Ovary (tissue), 3 donors: ENCODE measurements at regions not wholly inside any gene's neighbourhood (a gene's known extent, or its start where the extent isn't known, plus 50 kb on each side); places are given as distances from the start of the nearest gene placed in this dataset.

Experiments
- POLR2A ChIP-seq: fragments of 450-650 bp; IDR thresholded peaks from one replicate; pipeline ENCODE4 v1.6.1; 2017; ENCODE audit warnings: antibody characterized with exemption, mild to moderate bottlenecking, moderate library complexity
- TF ChIP-seq, protein P1 (sequence below), 3 donors: fragments of 450-650 bp in 2 of 3; fragments of 200-600 bp in 1 of 3; IDR thresholded peaks; one replicate each; pipeline versions ENCODE4 v1.5.1 to v1.8.0; 2016 to 2022; ENCODE audit warnings: antibody characterized with exemption in 3 of 3, mild to moderate bottlenecking in 1 of 3
- donor health status: DM: no; HTN: no; CAD: no.

DNA sequence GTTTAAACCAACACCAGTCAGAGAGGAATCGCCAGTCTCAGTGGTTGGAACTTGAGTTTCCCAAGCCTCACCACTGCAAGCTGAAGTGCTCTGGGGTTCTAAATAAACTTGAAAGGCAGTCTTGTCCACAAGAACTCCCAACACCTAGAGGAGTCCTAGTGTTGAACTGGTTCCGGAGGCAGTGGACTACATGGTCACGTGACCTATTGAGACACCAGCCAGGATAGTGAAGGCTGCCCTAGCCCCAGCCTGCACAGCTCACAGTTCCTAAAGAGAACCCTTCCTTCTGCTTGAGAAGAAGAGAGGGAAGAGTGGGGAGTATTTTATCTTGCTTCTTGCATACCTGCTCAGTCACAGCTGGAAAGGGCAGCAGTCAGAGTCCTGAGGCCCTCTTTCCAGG lies 1012.7 kb upstream of the ADGRL3 start:
- TF ChIP-seq, protein P1, sequence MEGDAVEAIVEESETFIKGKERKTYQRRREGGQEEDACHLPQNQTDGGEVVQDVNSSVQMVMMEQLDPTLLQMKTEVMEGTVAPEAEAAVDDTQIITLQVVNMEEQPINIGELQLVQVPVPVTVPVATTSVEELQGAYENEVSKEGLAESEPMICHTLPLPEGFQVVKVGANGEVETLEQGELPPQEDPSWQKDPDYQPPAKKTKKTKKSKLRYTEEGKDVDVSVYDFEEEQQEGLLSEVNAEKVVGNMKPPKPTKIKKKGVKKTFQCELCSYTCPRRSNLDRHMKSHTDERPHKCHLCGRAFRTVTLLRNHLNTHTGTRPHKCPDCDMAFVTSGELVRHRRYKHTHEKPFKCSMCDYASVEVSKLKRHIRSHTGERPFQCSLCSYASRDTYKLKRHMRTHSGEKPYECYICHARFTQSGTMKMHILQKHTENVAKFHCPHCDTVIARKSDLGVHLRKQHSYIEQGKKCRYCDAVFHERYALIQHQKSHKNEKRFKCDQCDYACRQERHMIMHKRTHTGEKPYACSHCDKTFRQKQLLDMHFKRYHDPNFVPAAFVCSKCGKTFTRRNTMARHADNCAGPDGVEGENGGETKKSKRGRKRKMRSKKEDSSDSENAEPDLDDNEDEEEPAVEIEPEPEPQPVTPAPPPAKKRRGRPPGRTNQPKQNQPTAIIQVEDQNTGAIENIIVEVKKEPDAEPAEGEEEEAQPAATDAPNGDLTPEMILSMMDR (IDR thresholded peaks at IDR 0.05), result no peak
- TF ChIP-seq POLR2A, result no peak
